ENCODE measurements at regions not wholly inside any gene's neighbourhood (a gene's known extent, or its start where the extent isn't known, plus 50 kb on each side); places are given as distances from the start of the nearest gene placed in this dataset.

DNA sequence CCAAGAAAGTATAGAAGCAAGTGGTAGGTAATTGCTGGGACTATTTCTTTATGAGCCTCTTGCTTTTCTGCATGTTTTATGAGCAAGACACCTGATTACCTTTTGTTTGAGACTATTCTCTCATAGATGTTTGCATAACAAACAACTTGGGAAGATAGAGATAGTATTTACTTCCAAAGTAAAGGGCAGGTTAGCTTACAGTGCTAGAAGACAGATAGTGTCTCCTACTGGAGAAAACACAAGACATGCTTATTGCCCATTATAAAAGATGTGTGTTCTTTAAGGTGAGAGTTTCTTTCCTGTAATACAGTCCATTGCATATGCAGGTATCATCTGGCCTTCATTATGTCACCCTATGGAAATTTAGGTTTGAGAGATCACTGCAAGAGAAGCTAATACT is 174.2 kb upstream of the FUT9 start (continued):
- TF ChIP-seq, protein P1, sequence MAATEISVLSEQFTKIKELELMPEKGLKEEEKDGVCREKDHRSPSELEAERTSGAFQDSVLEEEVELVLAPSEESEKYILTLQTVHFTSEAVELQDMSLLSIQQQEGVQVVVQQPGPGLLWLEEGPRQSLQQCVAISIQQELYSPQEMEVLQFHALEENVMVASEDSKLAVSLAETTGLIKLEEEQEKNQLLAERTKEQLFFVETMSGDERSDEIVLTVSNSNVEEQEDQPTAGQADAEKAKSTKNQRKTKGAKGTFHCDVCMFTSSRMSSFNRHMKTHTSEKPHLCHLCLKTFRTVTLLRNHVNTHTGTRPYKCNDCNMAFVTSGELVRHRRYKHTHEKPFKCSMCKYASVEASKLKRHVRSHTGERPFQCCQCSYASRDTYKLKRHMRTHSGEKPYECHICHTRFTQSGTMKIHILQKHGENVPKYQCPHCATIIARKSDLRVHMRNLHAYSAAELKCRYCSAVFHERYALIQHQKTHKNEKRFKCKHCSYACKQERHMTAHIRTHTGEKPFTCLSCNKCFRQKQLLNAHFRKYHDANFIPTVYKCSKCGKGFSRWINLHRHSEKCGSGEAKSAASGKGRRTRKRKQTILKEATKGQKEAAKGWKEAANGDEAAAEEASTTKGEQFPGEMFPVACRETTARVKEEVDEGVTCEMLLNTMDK (IDR thresholded peaks at IDR 0.05; ENCODE audit: borderline replicate concordance, insufficient read depth, low read depth, low read length, poor library complexity, severe bottlenecking) = no peak
- TF ChIP-seq NR3C1 (CRISPR knock-in tag; IDR thresholded peaks at IDR 0.05) = no peak
- no peak for TF ChIP-seq ATF1 (CRISPR knock-in tag; IDR thresholded peaks at IDR 0.05)
- no peak for TF ChIP-seq ATF1 (tag; IDR thresholded peaks at IDR 0.05)
- no peak for TF ChIP-seq PYGO2 (tag; IDR thresholded peaks at IDR 0.05)
- no peak for TF ChIP-seq HDAC2 (IDR thresholded peaks at IDR 0.05)
- TF ChIP-seq FOXK2 (conservative IDR thresholded peaks at IDR 0.05 in 1 of 2, IDR thresholded peaks at IDR 0.05 in 1 of 2; ENCODE audit: low read depth in 2 of 2) = no peak
- no peak for TF ChIP-seq ZNF586 (CRISPR knock-in tag; conservative IDR thresholded peaks at IDR 0.05)
- no peak for TF ChIP-seq JUN (IDR thresholded peaks at IDR 0.05; ENCODE audit: borderline replicate concordance, low read depth, low read length)
- no peak for TF ChIP-seq JUN (CRISPR knock-in tag; IDR thresholded peaks at IDR 0.05; ENCODE audit: borderline replicate concordance)
- TF ChIP-seq ZNF239 (CRISPR knock-in tag; IDR thresholded peaks at IDR 0.05) = no peak
- TF ChIP-seq RNF2 (IDR thresholded peaks at IDR 0.05) = no peak
- no peak for TF ChIP-seq CBX8 (IDR thresholded peaks at IDR 0.05; ENCODE audit: borderline replicate concordance, extremely low read depth, low read depth, low read length, poor library complexity, severe bottlenecking)
- no peak for TF ChIP-seq MAFF (IDR thresholded peaks at IDR 0.05; ENCODE audit: low read length)
- no peak for TF ChIP-seq TCFL5 (CRISPR knock-in tag; conservative IDR thresholded peaks at IDR 0.05)
- TF ChIP-seq PHF21A (IDR thresholded peaks at IDR 0.05; ENCODE audit: borderline replicate concordance, low read depth) = no peak
